Omental fat pad (tissue), 3 donors: ENCODE measurements at regions not wholly inside any gene's neighbourhood (a gene's known extent, or its start where the extent isn't known, plus 50 kb on each side); places are given as distances from the start of the nearest gene placed in this dataset.

Experiments used
- ATAC-seq: fragments of 150-250 bp; one replicate; pipeline ENCODE4 v1.9.1; 2016; ENCODE audit warnings: mild to moderate bottlenecking, moderate library complexity; ENCODE audit not compliant: low FRiP score
- DNase-seq: peaks from one replicate; pipeline ENCODE4 v3.0.0-alpha.2; 2019; ENCODE audit warnings: low spot score
- CTCF ChIP-seq, 3 donors: fragments of 450-650 bp; IDR thresholded peaks; one replicate each; pipeline ENCODE4 v1.5.1; 2016 to 2017; ENCODE audit warnings: antibody characterized with exemption in 3 of 3, mild to moderate bottlenecking in 3 of 3, moderate library complexity in 2 of 3

DNA sequence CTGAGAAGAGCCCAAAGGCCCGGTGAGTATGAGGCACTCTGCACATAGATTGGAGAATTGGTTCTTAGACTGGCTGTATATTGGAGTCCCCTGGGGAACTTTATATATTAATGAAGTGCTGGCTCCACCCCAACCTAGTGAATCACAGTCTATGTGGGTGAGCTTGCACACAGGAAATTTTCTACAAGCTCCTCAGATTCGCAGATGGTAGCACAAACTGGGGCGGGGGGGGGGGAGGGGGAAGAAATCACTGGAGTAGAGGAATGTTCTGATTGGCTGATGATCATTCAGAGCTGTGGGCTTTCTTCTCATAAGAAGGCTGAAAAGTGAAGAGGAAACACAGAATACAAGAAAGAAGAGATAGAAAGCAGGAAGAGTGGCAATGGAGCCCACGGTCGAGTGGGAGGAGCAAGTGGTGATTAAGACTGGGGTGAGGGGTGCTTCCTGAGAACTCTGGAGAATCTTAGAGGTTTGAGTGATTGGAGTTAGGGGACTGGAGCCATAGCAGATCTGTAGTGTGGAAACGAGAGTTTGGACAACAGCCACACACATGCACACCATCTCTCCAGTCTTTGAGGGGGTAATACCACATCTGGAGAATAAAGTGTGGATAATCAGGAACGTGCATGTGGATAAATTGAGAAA is 465.9 kb upstream of the DAB1 start:
- DNase-seq (no peak), ATAC-seq (no peak)
- no peak for TF ChIP-seq CTCF (IDR thresholded peaks at IDR 0.05)

DNA sequence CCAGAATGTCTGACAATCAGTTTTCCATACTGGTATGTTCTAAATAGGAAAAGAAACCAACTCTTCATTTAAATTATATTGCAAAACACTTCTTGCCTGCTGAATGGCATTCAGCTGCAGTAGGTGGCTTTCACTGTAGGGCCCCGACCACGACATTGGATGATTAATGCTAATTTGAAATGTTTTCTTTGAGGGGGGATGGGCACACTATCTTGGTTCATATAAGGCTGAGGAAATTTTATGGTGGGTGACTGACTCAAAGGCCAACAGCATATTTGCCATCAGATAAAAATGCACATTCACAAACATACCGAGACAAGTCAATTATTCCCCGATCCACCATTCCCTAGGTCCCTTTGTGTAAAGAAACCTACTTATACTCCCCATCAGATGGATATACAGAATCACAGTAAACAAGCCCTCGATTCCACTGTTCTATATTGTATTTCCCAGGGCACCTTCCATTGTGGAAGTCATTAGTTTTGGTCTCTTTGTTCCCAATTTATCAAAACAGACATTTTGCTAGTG is 464.2 kb upstream of the DAB1 start:
- no peak for DNase-seq
- ATAC-seq = no peak
- TF ChIP-seq CTCF (IDR thresholded peaks at IDR 0.05) = no peak

DNA sequence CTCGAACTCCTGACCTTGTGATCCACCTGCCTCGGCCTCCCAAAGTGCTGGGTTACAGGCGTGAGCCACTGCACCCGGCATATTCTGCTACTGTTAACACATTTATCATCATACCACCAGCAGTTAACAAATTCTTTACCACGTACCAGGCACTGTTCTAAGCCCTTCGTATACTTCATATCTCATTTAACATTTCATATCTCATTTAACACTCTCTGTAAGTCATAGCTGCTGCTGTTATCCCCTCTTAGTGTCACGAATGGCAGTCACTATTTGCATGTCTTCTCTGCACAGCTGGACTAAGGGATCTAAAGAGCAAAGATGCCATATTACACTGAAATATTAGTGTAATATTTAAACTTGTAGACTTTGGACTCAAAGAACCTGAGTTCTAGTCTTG is 462.5 kb upstream of the DAB1 start:
- no peak for ATAC-seq
- DNase-seq = no peak
- TF ChIP-seq CTCF (IDR thresholded peaks at IDR 0.05) = no peak

DNA sequence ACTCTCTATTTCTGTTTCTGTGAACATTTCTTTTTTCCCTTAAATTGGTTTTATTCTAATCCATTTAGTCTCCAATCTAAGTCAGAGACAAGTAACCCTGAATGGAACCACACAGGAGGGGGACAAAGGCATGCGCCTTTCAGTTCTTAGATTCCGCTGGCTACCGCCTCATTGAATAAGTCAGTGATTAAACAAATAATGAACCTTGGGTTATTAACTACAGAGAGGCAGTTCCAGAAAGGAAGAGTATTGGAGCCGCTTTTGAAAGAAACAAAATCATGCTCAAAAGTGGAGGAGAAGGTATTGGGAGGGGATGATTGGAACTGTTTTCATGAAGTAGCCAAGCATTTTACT is 459.8 kb upstream of the DAB1 start:
- ATAC-seq (no peak), DNase-seq (no peak)
- no peak for TF ChIP-seq CTCF (IDR thresholded peaks at IDR 0.05)

- no peak for ATAC-seq
- no peak for DNase-seq
- TF ChIP-seq CTCF (IDR thresholded peaks at IDR 0.05) = no peak
Measured at GRCh38 chr1:57882934-57883641, 459.2 kb upstream of the DAB1 start.

GRCh38 chr1:57882072-57882471 is 458.2 kb upstream of the DAB1 start:
- no peak for DNase-seq
- TF ChIP-seq CTCF (IDR thresholded peaks at IDR 0.05) = no peak
- no peak for ATAC-seq

GRCh38 chr1:57881639-57882038 is 457.8 kb upstream of the DAB1 start:
- ATAC-seq = no peak
- no peak for TF ChIP-seq CTCF (IDR thresholded peaks at IDR 0.05)
- DNase-seq = no peak
